HG03460 (cell line): ENCODE measurements at regions not wholly inside any gene's neighbourhood (a gene's known extent, or its start where the extent isn't known, plus 50 kb on each side); places are given as distances from the start of the nearest gene placed in this dataset.

ENCODE experiments used
- ATAC-seq: cut with Tn5 transposase; IDR thresholded peaks from one replicate; pipeline ENCODE4 v1.9.1; 2021; ENCODE audit not compliant: unreplicated experiment

DNA sequence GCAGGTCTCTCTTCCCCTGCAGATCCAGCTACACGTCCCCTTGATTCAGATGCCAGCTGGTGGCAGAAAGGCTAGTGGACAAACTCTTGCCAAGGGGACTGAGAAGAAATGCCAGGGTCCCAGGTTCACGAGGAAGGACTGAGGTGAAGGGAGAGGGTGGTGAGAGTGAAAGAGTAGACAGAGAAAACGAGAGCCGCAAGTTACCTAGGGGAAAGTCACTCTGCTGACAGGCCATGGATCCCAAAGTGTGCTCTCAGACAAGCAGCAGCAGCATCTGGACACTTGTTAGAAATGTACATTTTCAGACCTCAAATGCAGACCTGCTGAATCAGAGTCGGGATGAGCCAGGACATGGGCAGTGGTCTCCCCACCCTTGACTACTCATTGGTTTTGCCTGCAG is 192.3 kb downstream of the FGFR2 start:
- no peak for ATAC-seq

DNA sequence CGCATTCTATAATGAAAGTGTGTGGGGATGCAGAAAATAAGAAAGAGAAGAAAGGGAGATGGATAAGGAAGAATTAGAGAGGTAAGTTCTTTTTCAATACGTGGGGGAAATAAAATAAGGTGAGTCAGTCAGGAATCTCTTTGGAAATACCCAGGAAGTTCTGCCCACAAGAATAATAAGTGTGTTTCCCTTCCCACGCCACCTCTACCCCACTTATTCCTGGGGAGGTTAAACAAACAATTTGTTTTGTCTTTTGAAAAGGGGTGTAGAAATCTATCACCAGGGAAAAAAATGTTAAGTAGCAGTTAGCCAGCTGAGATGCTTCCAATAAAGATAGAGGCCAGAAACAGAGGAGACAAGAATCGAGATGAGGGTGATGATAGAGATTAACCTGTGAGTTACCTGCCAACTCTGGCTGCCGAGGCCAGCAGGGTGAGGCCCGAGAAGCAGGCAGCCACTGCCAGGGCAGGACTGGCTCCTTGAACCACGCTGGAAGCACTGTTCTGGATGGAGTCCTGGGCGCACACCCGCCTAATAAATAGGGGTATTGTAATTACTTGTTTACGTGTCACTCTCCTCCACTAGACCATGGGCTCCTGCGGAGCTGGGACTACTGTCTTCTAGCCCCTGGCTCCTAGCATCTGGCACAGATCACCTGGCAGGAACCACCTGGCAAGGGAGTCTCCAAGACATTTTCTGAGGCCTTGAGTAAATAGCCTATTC is 191.3 kb downstream of the FGFR2 start:
- ATAC-seq = no peak

DNA sequence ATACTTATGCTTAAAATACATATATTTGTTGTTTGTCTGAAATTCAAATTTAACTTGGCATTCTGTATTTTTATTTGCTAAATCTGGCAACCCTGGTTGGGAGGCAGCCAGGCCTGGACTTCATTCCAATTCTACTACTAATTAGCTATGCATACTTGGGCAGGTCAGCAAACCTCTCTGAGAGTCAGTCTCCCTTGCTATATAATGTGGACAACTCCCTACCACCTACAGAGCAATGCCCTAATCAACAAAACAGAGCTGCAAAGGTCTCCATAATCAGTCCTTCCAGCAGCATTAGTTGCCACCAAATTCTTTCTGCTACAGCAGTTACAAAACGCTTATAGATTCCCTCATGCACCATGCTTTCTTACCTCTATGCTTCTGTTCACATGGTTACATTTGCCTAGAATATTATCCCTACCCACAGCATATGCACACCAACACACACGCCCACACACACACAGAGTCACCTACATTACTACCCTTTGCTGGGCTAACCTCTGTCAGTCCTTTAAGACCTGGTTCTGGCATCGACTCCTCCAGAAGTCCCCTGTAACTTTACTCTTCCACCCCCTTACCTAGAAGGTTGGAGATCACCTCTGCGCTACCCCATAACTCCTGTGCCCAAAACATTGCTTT is 188.7 kb downstream of the FGFR2 start:
- no peak for ATAC-seq

DNA sequence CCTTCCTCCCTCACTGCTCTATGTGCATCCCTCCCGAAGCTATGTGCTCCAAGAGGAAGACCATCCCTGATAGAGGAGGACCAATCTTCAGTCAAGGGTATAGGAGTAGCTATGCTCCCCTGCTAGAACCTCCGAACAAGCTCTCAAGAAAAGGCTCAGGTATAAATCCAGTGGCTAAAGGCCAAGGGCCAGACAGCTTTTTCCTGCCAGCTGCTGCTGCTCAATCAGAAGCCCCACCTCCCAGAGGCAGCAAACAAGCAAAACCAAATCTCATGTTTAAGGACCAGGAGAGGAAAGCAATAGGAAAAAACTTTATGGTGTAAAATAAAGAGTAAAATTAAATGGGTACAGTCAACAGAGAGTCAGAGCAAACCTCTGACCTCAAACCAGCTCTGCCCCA is 187.2 kb downstream of the FGFR2 start:
- no peak for ATAC-seq

DNA sequence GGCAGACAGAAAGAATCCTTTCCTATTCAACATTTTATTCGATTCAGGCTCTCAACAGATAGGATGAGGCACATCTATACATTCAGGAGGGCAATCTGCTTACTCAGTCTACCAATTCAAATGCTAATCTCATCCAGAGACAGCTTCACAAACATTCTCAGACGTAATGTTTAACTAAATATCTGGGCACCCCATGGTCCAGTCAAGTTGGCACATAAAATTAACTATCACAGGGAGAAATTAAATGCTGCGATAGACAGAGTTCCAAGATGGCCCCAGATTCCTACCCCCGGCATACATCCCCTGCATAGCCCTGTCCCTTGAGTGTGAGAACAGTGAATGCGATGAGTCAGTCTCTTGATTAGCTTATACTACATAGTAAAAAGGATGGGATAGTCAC is 184.3 kb downstream of the FGFR2 start:
- no peak for ATAC-seq

DNA sequence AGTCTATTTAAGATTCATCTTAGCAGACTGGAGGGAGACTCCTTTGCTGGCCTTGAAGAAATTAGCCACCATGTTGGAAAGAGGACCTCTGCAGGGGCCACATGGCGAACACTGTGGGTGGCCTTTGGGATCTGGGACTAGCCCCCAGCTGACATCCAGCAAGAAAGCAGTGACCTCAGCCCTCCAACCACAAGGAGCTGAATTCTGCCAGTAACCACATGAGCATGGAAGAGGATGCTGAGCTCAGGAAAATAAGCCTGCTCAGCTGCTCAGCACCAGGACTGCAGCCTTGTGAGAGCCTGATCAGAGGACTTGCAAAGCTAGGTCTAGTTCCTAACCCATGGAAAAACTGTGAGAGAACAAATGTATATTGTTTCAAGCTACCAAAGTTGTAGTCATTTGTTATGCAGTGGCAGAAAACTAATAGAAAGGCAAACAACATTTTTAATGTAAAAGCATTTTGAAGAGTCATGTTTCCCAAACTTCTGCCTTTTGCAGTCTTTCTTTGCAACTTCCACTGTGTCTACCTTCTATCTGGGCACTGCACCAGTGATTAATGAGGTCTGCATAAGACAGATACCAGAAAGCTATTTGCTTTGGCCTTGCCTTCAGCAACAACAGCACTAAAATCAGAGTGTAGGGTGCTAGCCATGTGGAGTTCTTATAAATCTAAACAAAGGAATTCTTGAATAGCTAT is 183.7 kb downstream of the FGFR2 start:
- no peak for ATAC-seq

DNA sequence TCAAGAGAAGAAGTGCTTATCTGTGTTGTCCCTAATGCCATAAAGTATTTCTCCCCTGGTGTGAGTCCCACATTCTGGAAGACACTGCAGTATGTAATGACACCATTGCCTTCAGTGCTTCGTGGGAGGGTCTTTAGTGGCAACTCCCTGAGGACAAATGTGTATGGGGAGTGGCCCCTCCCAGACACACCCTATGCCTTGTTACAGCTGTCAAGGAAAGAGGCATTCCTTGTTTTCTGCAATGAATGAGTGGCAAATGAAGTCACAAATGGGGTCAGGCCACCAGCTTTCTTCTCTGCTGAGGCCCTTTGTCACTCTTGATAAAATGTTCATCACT is 183.2 kb downstream of the FGFR2 start:
- ATAC-seq = no peak

DNA sequence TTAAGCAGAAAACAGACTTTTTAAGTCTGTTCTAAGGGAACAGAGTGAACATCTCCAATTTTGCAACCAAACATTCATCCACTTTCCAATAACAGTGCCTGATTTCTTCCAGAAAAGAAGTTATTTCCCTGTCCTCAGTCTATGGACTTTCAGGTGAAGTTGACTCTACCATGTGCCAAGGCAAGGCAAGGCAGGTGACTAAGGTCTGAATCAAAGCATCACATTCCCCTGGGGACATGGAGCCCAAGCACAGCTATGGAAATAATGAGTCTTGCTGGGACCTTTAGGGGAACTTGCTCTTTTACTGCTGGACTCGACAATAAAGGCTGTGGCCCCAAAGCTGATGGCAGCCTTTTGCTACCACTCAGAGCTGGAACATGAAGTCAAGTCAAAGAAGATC is 182.2 kb downstream of the FGFR2 start:
- no peak for ATAC-seq

DNA sequence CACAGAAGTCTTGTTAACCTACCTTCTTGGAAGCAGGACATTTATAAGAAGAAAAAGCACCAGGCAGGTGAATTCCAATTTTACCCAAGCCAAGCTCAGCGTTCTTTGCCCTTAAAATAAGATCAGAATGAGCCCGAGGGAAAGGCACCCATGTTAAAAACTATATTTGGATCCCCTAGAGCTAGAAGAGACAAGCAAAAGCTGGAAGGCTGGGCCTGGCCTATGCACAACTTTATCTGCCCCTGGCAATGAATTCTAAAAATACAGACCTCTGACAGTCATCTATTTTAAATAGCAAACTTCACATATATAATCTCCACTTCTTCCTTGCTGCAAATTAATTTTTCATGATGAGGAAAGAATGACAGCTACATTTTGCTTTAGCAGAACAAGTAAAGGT is 180.9 kb downstream of the FGFR2 start:
- ATAC-seq = no peak

DNA sequence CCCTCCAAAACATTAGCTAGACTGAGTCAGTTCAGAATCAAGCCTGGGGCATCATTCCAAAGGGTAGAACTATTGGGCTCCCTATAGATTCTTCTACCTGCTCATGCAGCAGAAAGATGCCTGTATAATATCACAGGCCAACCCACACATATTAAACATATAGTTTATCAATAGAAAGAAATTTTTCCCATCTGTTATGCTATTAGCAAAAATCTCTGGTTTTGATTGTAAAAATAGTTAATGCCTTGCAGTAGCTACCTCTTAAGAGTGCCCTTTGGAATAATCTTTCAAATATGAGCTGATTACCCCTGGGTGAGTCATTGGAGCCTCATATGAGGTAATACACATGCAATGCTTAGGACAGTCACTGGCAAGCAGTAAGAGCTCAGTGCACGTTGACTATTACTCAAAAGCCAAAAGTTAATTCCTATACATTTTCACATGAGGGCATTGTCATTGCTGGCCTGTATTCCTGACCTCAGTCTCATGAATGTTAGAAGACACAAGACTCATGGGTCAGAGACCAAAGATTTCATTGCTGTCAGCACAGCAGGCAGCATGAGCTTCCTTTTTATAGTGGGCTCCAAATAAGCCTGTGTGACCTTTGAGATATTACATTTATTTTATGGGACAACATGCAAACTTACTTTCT is 180.0 kb downstream of the FGFR2 start:
- no peak for ATAC-seq

DNA sequence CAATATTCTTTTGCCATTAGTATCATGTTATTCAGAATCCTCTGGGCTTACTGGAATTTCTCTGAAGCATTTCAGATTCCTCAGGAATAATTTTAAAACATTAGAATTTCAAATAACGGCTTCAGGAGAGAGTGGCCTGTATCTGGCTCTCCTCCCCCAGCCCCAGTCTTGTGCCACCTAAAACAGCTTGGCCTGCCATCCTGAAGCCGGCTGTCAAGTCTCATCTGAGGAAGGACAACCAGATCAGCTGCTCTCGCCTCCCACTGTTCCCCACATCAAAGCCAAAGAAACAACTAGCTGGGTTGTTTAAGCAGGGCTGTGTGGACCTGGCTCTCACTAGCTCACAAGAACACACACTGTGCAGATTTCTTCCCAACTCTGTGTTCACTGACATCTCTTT is 178.2 kb downstream of the FGFR2 start:
- ATAC-seq = no peak

DNA sequence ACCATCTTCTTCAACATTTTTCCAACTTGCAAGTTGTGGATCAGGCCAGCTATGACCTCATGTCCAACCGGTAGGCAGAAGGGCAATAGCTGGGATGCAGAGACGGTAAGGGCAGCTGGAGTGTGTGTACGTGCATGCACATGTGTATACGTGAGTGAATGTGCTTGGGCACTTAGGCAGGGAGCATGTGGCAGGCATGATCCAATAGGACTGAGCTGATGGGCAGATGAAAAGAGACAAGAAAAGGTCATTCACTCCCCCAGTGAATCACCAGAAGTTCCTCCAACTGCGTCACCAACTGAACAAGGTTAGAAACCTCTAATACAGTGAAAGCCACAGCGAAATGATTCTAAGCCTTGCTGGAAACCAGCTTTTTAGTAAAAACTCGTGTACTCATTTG is 176.1 kb downstream of the FGFR2 start:
- no peak for ATAC-seq

DNA sequence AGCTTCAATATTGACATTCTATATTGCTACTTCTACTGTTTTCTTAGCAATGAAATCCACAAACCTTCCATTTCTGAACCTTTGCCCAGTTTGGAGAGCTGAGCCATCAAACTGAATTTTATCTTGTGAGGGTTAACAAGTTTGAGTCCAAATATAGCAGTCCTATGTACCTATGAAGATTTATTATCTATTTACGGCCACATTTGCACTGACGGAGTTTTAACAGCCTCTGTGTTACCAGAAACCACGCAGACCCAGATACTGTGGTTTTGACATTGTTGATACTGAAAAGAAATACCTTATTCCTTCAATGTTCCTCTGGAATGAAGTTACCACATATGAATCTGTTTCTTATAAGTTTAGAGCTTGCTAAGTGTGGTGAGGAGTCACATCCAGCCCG is 172.6 kb downstream of the FGFR2 start:
- ATAC-seq = no peak

DNA sequence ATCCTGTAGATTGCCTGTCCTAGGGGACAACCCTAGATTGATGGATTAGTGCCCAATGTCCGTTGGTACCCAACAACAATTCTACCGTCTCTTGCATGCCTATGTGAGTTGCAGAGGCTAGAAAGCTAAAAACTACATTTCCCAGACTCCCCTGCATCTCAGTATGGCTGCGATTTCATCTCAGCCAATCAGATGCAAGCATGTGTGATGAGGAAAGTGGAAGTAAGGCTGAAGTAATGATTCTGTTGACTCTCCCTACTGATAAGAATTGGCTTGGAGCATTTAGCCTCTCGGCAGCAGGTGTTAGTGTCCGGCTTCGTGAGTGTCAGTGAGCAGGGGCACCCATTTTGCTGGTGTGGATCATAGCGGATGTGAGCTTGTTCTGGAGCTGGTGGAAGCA is 171.9 kb downstream of the FGFR2 start:
- no peak for ATAC-seq
